Kidney epithelial cell (primary cell): ENCODE measurements at regions not wholly inside any gene's neighbourhood (a gene's known extent, or its start where the extent isn't known, plus 50 kb on each side); places are given as distances from the start of the nearest gene placed in this dataset.

Experiments used
- DNase-seq: peaks from one replicate; pipeline ENCODE4 v3.0.0-alpha.2; 2010; ENCODE audit warnings: low read depth
- H3K27me3 ChIP-seq: 2 replicates; pipeline ENCODE4 v1.6.0; 2011; ENCODE audit warnings: low read length; ENCODE audit not compliant: control insufficient read depth, insufficient read depth
- H3K36me3 ChIP-seq: 2 replicates; pipeline ENCODE4 v1.5.1; 2011; ENCODE audit warnings: low read length; ENCODE audit not compliant: control insufficient read depth, insufficient read depth
- H3K4me3 ChIP-seq: 2 replicates; pipeline ENCODE4 v1.5.1; 2011; ENCODE audit warnings: low read depth, mild to moderate bottlenecking, control low read depth, low read length
- TF ChIP-seq, protein P1 (sequence below): IDR thresholded peaks from 2 replicates; pipeline ENCODE4 v1.5.1; 2011; ENCODE audit warnings: mild to moderate bottlenecking, moderate library complexity, low read length, control low read depth, inconsistent platforms; ENCODE audit not compliant: insufficient read depth, poor library complexity, severe bottlenecking

DNA sequence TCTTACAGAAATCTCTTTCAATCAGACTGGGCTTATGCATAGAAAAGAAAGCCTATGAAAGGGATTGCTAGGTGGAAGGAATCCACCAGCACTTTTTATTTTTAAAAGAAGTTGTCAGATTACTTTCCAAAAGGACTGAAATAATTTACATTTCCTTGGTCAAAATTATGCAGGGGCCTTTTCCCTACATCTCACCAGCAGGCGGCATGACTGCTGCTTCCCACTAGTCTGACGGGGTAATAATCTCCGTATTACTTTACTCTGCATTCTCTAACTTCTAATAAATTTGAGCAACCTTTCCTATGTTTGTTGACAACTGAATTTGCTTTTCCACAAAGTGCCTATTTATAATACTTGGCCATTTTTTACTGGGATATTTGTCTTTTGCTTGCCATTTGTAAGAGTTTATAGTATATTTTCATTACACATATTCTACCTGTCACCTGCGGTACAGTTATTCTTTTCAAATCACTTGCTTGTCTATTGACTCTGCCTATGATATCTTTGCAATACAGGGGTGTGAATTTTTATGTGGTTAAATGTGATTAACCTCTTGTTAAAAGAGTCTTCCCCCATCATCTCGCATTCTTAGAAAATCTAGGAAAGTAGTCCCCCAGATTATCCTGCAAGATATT is 51.9 kb upstream of the USP47 start:
- no peak overlapping the region for H3K4me3 ChIP-seq
- TF ChIP-seq, protein P1, sequence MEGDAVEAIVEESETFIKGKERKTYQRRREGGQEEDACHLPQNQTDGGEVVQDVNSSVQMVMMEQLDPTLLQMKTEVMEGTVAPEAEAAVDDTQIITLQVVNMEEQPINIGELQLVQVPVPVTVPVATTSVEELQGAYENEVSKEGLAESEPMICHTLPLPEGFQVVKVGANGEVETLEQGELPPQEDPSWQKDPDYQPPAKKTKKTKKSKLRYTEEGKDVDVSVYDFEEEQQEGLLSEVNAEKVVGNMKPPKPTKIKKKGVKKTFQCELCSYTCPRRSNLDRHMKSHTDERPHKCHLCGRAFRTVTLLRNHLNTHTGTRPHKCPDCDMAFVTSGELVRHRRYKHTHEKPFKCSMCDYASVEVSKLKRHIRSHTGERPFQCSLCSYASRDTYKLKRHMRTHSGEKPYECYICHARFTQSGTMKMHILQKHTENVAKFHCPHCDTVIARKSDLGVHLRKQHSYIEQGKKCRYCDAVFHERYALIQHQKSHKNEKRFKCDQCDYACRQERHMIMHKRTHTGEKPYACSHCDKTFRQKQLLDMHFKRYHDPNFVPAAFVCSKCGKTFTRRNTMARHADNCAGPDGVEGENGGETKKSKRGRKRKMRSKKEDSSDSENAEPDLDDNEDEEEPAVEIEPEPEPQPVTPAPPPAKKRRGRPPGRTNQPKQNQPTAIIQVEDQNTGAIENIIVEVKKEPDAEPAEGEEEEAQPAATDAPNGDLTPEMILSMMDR, result peak; percentile 79
- no peaks in the 10 kb centered on the region for H3K36me3 ChIP-seq
- DNase-seq, result no peak
- H3K27me3 ChIP-seq, result no peaks in the 10 kb centered on the region

DNA sequence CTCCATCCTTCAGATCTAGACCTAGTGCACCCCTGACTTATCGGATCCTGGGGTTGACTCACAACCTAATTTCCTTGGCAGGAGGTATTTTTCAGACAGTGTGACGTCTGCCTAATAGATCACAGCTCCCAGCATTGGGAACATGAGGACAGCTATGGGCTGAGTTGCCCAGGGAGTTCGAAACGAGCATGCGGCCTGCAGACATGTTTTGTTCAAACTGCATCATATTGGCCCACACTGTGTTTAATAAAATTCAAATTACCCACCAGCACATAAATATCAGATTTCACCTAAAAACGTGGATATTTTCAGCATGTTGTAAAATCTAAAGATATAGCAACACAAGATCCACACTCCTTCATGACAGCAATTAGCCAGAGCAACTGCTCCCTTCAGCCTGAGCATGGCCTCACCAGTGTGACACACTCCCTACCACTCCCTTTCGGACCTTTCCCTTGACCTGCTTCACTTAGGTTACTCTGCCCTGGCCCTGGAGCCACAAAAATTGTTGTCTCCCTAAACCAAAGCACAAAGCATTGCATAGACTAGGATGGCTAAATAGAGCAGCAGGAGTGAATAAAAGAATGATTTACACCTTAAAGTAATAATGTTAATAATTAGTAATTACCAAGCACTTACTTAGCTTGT is 53.6 kb upstream of the USP47 start:
- no peak for DNase-seq
- Histone ChIP-seq H3K27me3 (no peaks in the 10 kb centered on the region), H3K4me3 (no peak overlapping the region), H3K36me3 (no peaks in the 10 kb centered on the region)
- TF ChIP-seq, protein P1, result no peak

DNA sequence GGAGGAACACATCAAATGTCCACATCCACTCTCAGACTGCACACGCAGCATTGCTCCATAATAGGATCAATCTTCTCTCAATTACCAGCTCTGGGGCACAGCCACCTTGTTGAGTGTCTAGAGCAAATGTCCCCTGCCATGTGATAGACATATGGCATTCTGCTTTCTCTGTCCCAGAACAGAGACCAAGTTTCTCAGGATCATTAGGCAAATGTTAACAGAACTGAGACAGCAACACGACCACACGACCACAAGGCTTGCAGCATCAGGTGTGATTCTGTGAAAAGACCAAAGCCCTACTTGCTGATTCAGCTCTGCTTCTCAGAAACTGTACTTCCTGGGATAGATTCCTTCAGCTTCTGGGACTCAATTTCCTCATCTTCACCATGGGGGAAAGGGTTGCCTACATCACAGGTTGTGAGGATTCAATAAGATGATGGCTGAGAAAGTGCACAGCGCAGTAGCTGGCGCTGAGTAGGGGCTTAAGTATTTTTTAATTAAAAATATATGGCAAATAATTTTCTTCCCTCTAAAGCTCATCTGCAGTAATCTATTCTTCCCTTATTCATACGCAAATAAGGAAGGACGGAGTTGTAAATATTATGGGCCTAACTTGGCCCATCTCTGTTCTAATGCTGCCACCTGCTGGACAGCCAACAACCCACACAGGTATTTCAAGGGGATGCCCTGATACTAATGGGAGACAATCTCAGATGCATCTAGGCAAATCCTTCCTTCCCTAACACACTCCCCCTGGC is 54.3 kb upstream of the USP47 start:
- no peaks in the 10 kb centered on the region for H3K36me3 ChIP-seq
- peaks cover 3% of the 10 kb centered on the region for H3K27me3 ChIP-seq
- DNase-seq, result no peak
- no peak overlapping the region for H3K4me3 ChIP-seq
- TF ChIP-seq, protein P1, result peak; percentile 72

DNA sequence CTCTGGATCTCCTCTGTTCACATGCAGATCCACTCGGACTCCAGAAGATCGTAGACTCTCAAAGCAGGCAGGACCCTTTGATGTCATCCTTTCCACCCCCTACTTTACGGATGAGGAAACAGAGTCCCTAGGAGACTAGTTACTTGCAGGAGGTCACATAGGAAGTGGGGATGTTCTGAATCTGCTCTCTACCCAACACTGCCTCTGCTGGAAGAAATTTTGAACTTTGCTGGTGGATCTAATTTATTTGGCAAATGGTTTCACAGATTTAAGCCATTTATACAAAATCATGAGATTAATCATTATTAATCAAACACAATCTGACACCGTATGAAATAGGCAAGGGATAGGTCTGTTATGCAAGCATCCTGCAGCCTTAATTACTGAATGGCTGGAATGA is 55.0 kb upstream of the USP47 start:
- TF ChIP-seq, protein P1, result peak; percentile 58
- Histone ChIP-seq H3K36me3 (no peaks in the 10 kb centered on the region), H3K4me3 (no peak overlapping the region), H3K27me3 (peaks cover 3% of the 10 kb centered on the region)
- DNase-seq, result no peak

DNA sequence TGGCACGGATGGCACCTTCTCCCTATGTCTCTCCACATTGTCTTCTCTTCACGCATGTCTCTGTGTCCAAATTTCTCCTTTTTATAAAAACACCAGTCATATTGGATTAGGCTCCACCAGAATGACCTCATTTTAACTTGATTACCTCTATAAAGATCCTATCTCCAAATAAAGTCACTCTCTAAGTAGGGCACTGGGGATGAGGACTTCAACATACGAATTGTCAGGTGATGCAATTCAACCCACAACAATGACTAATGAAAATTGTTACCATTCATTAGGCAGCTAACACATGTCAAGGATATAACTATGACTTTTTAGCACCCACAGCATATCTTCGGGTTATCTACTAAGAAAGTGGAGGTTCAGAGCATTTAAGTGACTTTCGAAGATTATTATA is 55.5 kb upstream of the USP47 start:
- peaks cover 6% of the 10 kb centered on the region for H3K27me3 ChIP-seq
- DNase-seq, result no peak
- TF ChIP-seq, protein P1, result no peak

More for the DNA sequence above, 55.5 kb upstream of the USP47 start:
- Histone ChIP-seq H3K4me3 (no peak overlapping the region), H3K36me3 (no peaks in the 10 kb centered on the region)
